GM12801 (cell line): ENCODE measurements at regions not wholly inside any gene's neighbourhood (a gene's known extent, or its start where the extent isn't known, plus 50 kb on each side); places are given as distances from the start of the nearest gene placed in this dataset.

Source experiments
- TF ChIP-seq, protein P1 (sequence below): IDR thresholded peaks from one replicate; pipeline ENCODE4 v1.5.1; 2011; ENCODE audit warnings: control low read depth; ENCODE audit not compliant: insufficient read length; ENCODE audit errors: extremely low read depth

DNA sequence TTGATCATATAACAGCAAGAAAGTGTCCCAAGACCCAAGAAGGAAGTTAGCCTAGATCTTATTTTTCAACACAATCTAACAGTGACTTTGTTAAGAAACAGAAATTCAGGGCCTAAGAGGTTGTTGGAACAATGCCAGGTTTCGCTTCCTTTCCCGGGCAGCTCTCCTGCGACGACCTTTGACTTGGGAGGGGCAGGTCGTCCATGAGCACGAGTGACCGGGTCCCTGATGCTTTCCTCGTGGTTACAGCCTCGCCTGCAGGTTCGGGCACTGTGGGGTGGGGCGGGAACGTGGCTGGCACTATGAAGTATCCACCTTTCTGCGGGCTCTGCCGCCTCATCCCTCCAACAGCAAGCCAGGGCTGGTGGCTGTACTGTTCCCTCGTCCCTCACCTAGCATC, 90.1 kb upstream of the RGMA start:
- TF ChIP-seq, protein P1, sequence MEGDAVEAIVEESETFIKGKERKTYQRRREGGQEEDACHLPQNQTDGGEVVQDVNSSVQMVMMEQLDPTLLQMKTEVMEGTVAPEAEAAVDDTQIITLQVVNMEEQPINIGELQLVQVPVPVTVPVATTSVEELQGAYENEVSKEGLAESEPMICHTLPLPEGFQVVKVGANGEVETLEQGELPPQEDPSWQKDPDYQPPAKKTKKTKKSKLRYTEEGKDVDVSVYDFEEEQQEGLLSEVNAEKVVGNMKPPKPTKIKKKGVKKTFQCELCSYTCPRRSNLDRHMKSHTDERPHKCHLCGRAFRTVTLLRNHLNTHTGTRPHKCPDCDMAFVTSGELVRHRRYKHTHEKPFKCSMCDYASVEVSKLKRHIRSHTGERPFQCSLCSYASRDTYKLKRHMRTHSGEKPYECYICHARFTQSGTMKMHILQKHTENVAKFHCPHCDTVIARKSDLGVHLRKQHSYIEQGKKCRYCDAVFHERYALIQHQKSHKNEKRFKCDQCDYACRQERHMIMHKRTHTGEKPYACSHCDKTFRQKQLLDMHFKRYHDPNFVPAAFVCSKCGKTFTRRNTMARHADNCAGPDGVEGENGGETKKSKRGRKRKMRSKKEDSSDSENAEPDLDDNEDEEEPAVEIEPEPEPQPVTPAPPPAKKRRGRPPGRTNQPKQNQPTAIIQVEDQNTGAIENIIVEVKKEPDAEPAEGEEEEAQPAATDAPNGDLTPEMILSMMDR = no peak

DNA sequence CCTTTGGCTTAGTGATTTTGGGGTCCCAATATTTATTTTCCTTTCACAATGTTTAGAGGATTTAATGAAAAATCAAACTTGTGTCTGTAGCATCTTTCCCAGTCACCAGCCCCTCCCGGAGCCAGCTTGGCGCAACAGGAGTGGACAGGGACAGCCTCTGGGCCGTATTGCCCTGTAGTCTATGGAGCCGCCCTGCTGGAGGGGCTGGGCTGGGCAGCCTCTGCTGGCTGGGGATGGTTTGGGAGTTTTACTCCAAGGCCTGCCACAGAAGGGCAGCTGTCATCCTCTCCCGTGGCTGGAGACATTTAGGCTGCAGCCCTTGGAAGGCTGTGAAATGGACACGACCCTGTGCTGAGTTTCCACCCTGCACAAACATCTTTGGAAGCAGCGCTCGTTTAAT, 89.4 kb upstream of the RGMA start:
- TF ChIP-seq, protein P1 = no peak

DNA sequence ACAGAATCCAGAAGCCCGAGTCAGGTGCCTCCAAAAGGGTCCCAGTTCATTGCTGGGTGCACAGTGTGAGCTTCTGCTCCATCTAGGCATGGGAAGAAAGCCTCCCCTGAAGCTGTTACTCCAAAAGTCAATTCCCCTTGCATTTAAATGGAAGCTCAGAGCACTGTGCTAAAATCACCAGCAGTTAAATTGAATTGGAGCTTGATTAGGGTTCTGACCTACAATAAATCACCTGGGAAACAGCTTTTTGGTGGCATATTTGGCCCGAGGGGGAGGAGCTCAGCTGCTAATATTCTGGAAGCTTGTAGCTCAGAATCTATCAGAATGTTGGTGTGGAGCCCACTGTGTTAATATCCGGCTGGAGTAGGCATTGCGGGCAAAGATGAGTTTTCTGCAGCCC, 87.1 kb upstream of the RGMA start:
- TF ChIP-seq, protein P1 = no peak

DNA sequence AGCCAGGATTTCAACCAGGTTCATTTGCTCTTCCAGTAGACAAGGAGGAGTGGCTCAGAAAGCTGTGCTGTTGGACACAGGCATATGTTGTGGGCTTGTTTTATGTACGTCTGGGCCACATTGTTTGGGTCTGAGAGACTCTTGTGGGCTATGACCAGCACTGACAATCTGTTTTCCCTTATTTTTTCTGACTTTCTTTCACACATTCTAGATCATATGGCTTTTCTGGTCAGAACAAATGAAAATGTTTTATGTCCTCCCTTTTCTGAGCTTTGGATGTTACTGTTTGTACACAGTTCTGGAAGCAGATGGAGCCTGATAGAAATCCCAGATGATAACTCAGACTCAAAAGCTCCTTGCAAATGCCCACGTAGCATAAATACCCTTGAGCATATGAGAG, 85.8 kb upstream of the RGMA start:
- TF ChIP-seq, protein P1 = no peak

DNA sequence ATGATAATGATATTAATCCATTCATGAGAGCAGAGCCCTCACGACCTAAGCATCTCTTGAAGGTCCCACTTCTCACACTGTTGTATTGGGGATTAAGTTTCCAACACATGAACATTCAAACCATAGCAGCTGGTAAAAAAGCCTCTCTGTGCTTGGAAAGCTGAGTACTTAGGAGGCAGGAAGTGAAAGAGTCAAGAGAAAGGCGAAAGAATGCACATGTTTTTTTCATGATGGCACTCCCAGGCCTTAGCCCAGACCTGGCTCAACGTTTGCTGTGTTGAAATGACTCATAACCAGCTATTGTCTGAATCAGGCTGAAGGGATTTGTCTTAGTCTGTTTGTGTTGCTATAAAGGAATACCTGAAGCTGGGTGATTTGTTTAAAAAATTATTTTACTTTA, 84.4 kb upstream of the RGMA start:
- TF ChIP-seq, protein P1 = no peak

DNA sequence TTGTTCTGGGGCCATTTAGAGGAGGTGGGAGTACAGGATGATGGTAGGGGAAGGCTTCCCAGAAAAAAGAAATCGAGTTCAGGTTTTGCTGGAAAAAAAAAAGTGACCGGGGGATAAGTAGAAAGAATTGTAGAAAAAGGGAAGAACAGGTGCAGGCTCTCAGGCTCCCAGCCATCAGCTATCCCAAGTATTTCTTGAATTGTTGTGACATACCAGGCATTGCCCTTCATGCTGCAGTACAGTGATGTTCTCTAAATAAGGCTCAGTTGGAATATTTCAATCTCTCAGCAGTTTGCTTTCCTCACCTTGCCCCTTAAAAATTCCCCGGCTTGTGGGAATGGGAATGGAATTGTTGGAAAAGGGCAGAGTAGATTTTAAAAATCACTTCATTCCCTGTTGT, 82.5 kb upstream of the RGMA start:
- TF ChIP-seq, protein P1 = no peak

DNA sequence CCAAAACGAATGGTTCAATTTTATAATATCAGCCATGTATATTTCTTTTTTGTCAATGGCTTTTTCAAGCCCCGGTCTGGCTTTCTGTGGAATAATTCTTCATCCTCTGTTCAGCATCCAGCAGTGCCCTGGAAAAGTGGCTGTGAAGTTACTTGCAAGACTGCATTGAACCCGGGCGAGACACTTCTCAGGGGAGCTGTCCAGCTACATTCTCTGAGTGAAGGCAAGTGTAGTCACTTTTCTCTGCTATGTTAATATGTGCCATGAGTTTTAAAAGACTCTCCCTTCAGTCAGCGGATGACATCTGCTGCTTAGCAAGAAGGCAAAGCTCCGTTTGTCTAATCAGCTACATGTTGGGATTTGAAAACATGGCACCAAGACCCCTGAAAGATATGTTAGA, 81.3 kb upstream of the RGMA start:
- TF ChIP-seq, protein P1 = no peak

DNA sequence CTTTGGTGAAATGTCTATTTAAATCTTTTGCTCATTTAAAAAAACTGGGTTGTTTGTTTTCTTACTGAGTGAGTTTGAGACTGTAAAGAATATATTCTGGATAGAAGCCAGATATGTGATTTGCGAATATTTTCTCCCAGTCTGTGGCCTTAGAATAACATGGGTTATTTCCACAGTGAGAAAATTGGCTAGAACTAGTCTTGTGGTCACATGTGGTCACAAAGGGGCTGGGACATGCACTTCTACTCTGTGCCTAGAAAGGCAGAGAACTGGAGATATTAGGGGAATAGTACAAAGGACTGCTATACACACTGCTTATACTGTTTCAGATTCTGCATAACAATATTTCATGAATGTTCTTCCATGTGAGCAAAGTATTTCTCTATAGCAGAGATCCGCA, 79.9 kb upstream of the RGMA start:
- TF ChIP-seq, protein P1 = no peak
